Common myeloid progenitor, CD34-positive (primary cell): ENCODE measurements at regions not wholly inside any gene's neighbourhood (a gene's known extent, or its start where the extent isn't known, plus 50 kb on each side); places are given as distances from the start of the nearest gene placed in this dataset.
"Not testable (repeated sequence)": the region's sequence is repeated elsewhere in the genome, so short reads cannot be mapped to it uniquely, and the experiment has no call there.

Experiments used
- CTCF ChIA-PET: fragments of 350-600 bp; sonication (Branson Sonifier 250); formaldehyde crosslinking; loops from one replicate; lab custom pipeline; 2021; ENCODE audit warnings: antibody characterized with exemption; lab: Charles Lee
- POLR2A ChIA-PET: fragments of 350-600 bp; sonication (Branson Sonifier 250); formaldehyde crosslinking; loops from one replicate; lab custom pipeline; 2021; ENCODE audit warnings: antibody characterized with exemption; lab: Charles Lee
- DNase-seq, 3 donors: peaks; one replicate each; pipeline versions ENCODE4 v3.0.0 to v3.0.0-alpha.2; 2013
- H3K27ac ChIP-seq, 2 experiments: 1 replicate in 1 of 2; 2 replicates in 1 of 2; pipeline ENCODE4 v1.7.0; 2013; ENCODE audit warnings: inconsistent platforms in 2 of 2, low read length in 2 of 2, mild to moderate bottlenecking in 2 of 2, low read depth in 1 of 2, moderate library complexity in 1 of 2; ENCODE audit not compliant: severe bottlenecking in 2 of 2, insufficient read depth in 1 of 2, poor library complexity in 1 of 2
- H3K27me3 ChIP-seq, 5 experiments: replicated peaks in 2 of 5; 1 replicate in 3 of 5; 2 replicates in 2 of 5; pipeline versions ENCODE4 v1.6.1 to v1.7.0; 2013; ENCODE audit warnings: low read length in 4 of 5, mild to moderate bottlenecking in 2 of 5, moderate library complexity in 2 of 5, inconsistent platforms in 1 of 5; ENCODE audit not compliant: insufficient read depth in 5 of 5, control insufficient read depth in 4 of 5
- H3K36me3 ChIP-seq, 4 experiments: 1 replicate in 2 of 4; 2 replicates in 2 of 4; pipeline versions ENCODE4 v1.6.1 to v1.7.0; 2013; ENCODE audit warnings: low read length in 3 of 4, control low read depth in 1 of 4, mild to moderate bottlenecking in 1 of 4; ENCODE audit not compliant: control insufficient read depth in 4 of 4, insufficient read depth in 4 of 4
- H3K4me1 ChIP-seq, 4 experiments: 1 replicate in 3 of 4; 2 replicates in 1 of 4; pipeline versions ENCODE4 v1.6.1 to v1.7.1; 2013; ENCODE audit warnings: low read length in 3 of 4, mild to moderate bottlenecking in 3 of 4, control low read depth in 1 of 4, inconsistent platforms in 1 of 4, moderate library complexity in 1 of 4; ENCODE audit not compliant: control insufficient read depth in 4 of 4, insufficient read depth in 4 of 4; ENCODE audit errors: control extremely low read depth in 1 of 4
- H3K4me3 ChIP-seq, 7 experiments: 1 replicate in 4 of 7; 2 replicates in 3 of 7; pipeline versions ENCODE4 v1.5.1 to v1.7.0; 2013; ENCODE audit warnings: mild to moderate bottlenecking in 7 of 7, low read length in 6 of 7, moderate library complexity in 6 of 7, inconsistent platforms in 2 of 7, low read depth in 2 of 7, control low read depth in 1 of 7; ENCODE audit not compliant: insufficient read depth in 4 of 7, control insufficient read depth in 1 of 7; ENCODE audit errors: extremely low read depth in 1 of 7
- H3K9me3 ChIP-seq, 5 experiments: 1 replicate in 4 of 5; 2 replicates in 1 of 5; pipeline versions ENCODE4 v1.6.1 to v1.7.1; 2013; ENCODE audit warnings: low read length in 4 of 5, mild to moderate bottlenecking in 2 of 5, inconsistent platforms in 1 of 5, low read depth in 1 of 5, moderate library complexity in 1 of 5; ENCODE audit not compliant: control insufficient read depth in 4 of 5, insufficient read depth in 2 of 5; ENCODE audit errors: control extremely low read depth in 1 of 5
- WGBS: methylation state at CpG from one replicate; pipeline ENCODE4 v1.1.5; 2013; ENCODE audit not compliant: insufficient coverage; 5-methylcytosine and 5-hydroxymethylcytosine counted together

- 95% methylated on average over 3 of the region's 5 CpGs for WGBS
- H3K27ac ChIP-seq = no peak overlapping the region
- no peaks in the 10 kb centered on the region for H3K9me3 ChIP-seq
- no peak overlapping the region for H3K4me3 ChIP-seq
- DNase-seq = no peak
- H3K36me3 ChIP-seq = no peaks in the 10 kb centered on the region
- CTCF ChIA-PET = interaction anchor here (0.6 to 1.6 kb wide), 4 partner anchors 27 to 1291 kb away, joined by 3 read pairs; no protein-coding TSS in a partner anchor
- POLR2A ChIA-PET = no interaction called here
- H3K4me1 ChIP-seq = no peaks in the 10 kb centered on the region
- no peaks in the 10 kb centered on the region for H3K27me3 ChIP-seq
These were observed 640.8 kb downstream of the TRIML1 start for GRCh38 chr4:188780028-188780427.

DNA sequence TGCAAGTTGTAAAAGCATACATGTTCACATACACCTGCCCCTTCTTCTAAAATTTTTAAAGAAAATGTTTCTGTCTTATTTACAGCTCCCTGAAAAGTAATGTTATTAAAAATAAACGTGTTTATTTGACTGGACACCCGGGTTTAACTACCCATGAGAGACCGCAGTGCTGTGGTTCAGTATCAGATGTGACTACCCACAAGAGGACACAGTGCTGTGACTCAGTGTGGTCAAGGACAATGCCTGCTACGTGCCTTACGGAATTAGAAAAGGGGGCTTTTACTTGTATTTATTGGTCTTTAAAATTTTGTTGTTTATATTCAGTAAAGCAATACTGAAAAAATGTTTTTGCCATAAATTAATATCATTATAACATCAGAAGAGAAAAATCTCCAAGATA is 641.4 kb downstream of the TRIML1 start:
- no peak overlapping the region for H3K4me3 ChIP-seq
- H3K9me3 ChIP-seq = no peaks in the 10 kb centered on the region
- no peak overlapping the region for H3K27ac ChIP-seq
- WGBS = 90% methylated on average over 3 of the region's 5 CpGs
- no peaks in the 10 kb centered on the region for H3K4me1 ChIP-seq
- no peaks in the 10 kb centered on the region for H3K27me3 ChIP-seq
- DNase-seq = no peak
- no peaks in the 10 kb centered on the region for H3K36me3 ChIP-seq
- POLR2A ChIA-PET = no interaction called here
- CTCF ChIA-PET = interaction anchor here (1.1 to 1.4 kb wide), 2 partner anchors 343 to 1013 kb away, joined by 3 read pairs; no protein-coding TSS in a partner anchor

DNA sequence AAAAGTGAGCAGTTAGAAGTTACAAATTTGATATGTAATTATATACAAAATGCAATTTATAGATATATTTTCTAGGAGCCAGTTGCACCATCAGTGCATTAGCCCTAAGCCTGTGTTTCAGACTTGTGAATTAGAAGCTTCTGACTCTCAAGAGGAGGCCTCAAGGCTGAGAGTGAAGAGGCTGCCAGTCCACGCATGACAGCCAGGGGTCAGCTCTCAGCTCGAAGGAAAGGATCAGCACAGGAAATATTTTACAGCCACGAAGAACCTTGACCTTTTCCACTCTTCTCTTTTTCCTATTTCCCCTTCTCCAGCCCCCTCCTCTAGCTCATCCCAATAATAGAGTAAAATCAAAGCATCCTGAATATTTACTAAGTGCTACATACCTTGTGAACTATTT is 642.4 kb downstream of the TRIML1 start:
- DNase-seq = peak; percentile 4 to 22 (median 13)
- Histone ChIP-seq H3K27me3 (no peaks in the 10 kb centered on the region), H3K4me3 (no peak overlapping the region), H3K4me1 (no peaks in the 10 kb centered on the region), H3K27ac (no peak overlapping the region), H3K9me3 (no peaks in the 10 kb centered on the region), H3K36me3 (no peaks in the 10 kb centered on the region)
- ChIA-PET CTCF (interaction anchor here (1.0 kb wide), 1 partner anchor 1019 kb away, joined by 3 read pairs; no protein-coding TSS in a partner anchor), POLR2A (no interaction called here)
- 15% methylated on average over 3 of the region's 3 CpGs for WGBS

GRCh38 chr4:188783175-188783574 is 643.9 kb downstream of the TRIML1 start:
- Histone ChIP-seq H3K27ac (no peak overlapping the region), H3K27me3 (no peaks in the 10 kb centered on the region), H3K4me3 (no peak overlapping the region), H3K9me3 (no peaks in the 10 kb centered on the region), H3K36me3 (no peaks in the 10 kb centered on the region), H3K4me1 (no peaks in the 10 kb centered on the region)
- ChIA-PET POLR2A (no interaction called here), CTCF (interaction anchor here (1.2 kb wide), 1 partner anchor 8 kb away, joined by 4 read pairs; no protein-coding TSS in a partner anchor)
- WGBS = 91% methylated on average over 4 of the region's 4 CpGs
- no peak for DNase-seq

GRCh38 chr4:188783606-188784160 is 644.4 kb downstream of the TRIML1 start:
- 96% methylated on average over 4 of the region's 7 CpGs for WGBS
- Histone ChIP-seq H3K9me3 (no peaks in the 10 kb centered on the region), H3K27ac (no peak overlapping the region), H3K36me3 (no peaks in the 10 kb centered on the region), H3K4me3 (no peak overlapping the region), H3K27me3 (no peaks in the 10 kb centered on the region), H3K4me1 (no peaks in the 10 kb centered on the region)
- POLR2A ChIA-PET = no interaction called here
- no peak for DNase-seq
- CTCF ChIA-PET = interaction anchor here (0.5 kb wide), 1 partner anchor 443 kb away, joined by 3 read pairs; no protein-coding TSS in a partner anchor

- not testable (repeated sequence) for H3K9me3 ChIP-seq
These were observed 657.4 kb downstream of the TRIML1 start for GRCh38 chr4:188796600-188796999.

GRCh38 chr4:188797011-188797410 is 657.8 kb downstream of the TRIML1 start:
- H3K27me3 ChIP-seq, CTCF ChIA-PET, H3K36me3 ChIP-seq, H3K9me3 ChIP-seq, POLR2A ChIA-PET, DNase-seq, H3K4me1 ChIP-seq, H3K27ac ChIP-seq, H3K4me3 ChIP-seq: not testable (repeated sequence)
- WGBS = 93% methylated on average over 21 of the region's 32 CpGs

More at GRCh38 chr4:188796600-188796999, 657.4 kb downstream of the TRIML1 start:
- H3K27ac ChIP-seq, DNase-seq, CTCF ChIA-PET, POLR2A ChIA-PET, H3K4me1 ChIP-seq, H3K4me3 ChIP-seq, H3K36me3 ChIP-seq, H3K27me3 ChIP-seq: not testable (repeated sequence)
- 94% methylated on average over 28 of the region's 46 CpGs for WGBS
